Stimulated activated CD4-positive, alpha-beta T cell treated with anti-CD3 and anti-CD28 coated beads, Interleukin-4, amount 100 ng/mL, for 4 hours (primary cell): ENCODE measurements at regions not wholly inside any gene's neighbourhood (a gene's known extent, or its start where the extent isn't known, plus 50 kb on each side); places are given as distances from the start of the nearest gene placed in this dataset.
"Not testable (repeated sequence)": the region's sequence is repeated elsewhere in the genome, so short reads cannot be mapped to it uniquely, and the experiment has no call there.

Source experiments
- DNase-seq, 2 experiments: peaks; one replicate each; pipeline ENCODE4 v3.0.0-alpha.2; 2020

- DNase-seq = no peak
Measured at GRCh38 chrX:50967736-50968135, 57.2 kb downstream of the BMP15 start.

GRCh38 chrX:50968871-50969635 is 58.5 kb downstream of the BMP15 start:
- not testable (repeated sequence) for DNase-seq

GRCh38 chrX:50971395-50971794 is 60.9 kb downstream of the BMP15 start:
- no peak for DNase-seq

GRCh38 chrX:50973199-50973598 is 62.7 kb downstream of the BMP15 start:
- DNase-seq = no peak

GRCh38 chrX:50978920-50979682 is 68.6 kb downstream of the BMP15 start:
- DNase-seq = no peak

GRCh38 chrX:50980251-50980650 is 69.7 kb downstream of the BMP15 start:
- no peak for DNase-seq

- no peak for DNase-seq
Measured at GRCh38 chrX:50988649-50989048, 78.1 kb downstream of the BMP15 start.

GRCh38 chrX:50996930-50997329 is 86.4 kb downstream of the BMP15 start:
- no peak for DNase-seq

GRCh38 chrX:51000384-51000783 is 89.8 kb downstream of the BMP15 start:
- DNase-seq = not testable (repeated sequence)

- not testable (repeated sequence) for DNase-seq
Measured at GRCh38 chrX:51001733-51002632, 91.4 kb downstream of the BMP15 start.

GRCh38 chrX:51006064-51006463 is 95.5 kb downstream of the BMP15 start:
- no peak for DNase-seq

GRCh38 chrX:51024106-51024696 is 113.7 kb downstream of the BMP15 start:
- DNase-seq = no peak

GRCh38 chrX:51026862-51027261 is 116.3 kb downstream of the BMP15 start:
- DNase-seq = no peak

GRCh38 chrX:51035746-51036145 is 125.2 kb downstream of the BMP15 start:
- no peak for DNase-seq

GRCh38 chrX:51047950-51048349 is 137.4 kb downstream of the BMP15 start:
- no peak for DNase-seq

- DNase-seq = no peak
Measured at GRCh38 chrX:51053741-51054140, 143.2 kb downstream of the BMP15 start.

GRCh38 chrX:51098046-51098445 is 187.5 kb downstream of the BMP15 start:
- no peak for DNase-seq

- DNase-seq = not testable (repeated sequence)
Measured at GRCh38 chrX:51119058-51119926, 208.8 kb downstream of the BMP15 start.

GRCh38 chrX:51125743-51126142 is 206.9 kb upstream of the NUDT10 start:
- DNase-seq = not testable (repeated sequence)

- DNase-seq = peak in 1 of 2 experiments; percentile 1
Measured at GRCh38 chrX:51144828-51145442, 187.7 kb upstream of the NUDT10 start.

GRCh38 chrX:51148848-51149247 is 183.8 kb upstream of the NUDT10 start:
- no peak for DNase-seq
